Breast epithelium (tissue), 4 donors: ENCODE measurements at regions not wholly inside any gene's neighbourhood (a gene's known extent, or its start where the extent isn't known, plus 50 kb on each side); places are given as distances from the start of the nearest gene placed in this dataset.

ENCODE experiments used
- DNase-seq, 2 donors: peaks; one replicate each; pipeline ENCODE4 v3.0.0-alpha.2; 2019; ENCODE audit warnings: low spot score in 2 of 2
- H3K27ac ChIP-seq, 2 donors: fragments of 200-600 bp; sonication (generic) in 1 of 2; one replicate each; pipeline ENCODE4 v1.5.1; 2016 to 2019; ENCODE audit warnings: mild to moderate bottlenecking in 1 of 2
- H3K27me3 ChIP-seq, 2 donors: fragments of 200-600 bp; sonication (generic) in 1 of 2; one replicate each; pipeline versions ENCODE4 v1.5.1 to v1.6.0; 2017 to 2019; ENCODE audit warnings: control low read depth in 1 of 2, mild to moderate bottlenecking in 1 of 2
- H3K36me3 ChIP-seq: fragments of 200-600 bp; one replicate; pipeline ENCODE4 v1.5.1; 2019
- H3K4me1 ChIP-seq, 2 donors: fragments of 200-600 bp; sonication (generic); one replicate each; pipeline ENCODE4 v1.5.1; 2016 to 2019; ENCODE audit warnings: control low read depth in 1 of 2
- H3K4me3 ChIP-seq, 3 donors: fragments of 200-600 bp; sonication (generic); 1 replicate in 2 of 3; 2 replicates in 1 of 3; pipeline ENCODE4 v1.5.1; 2016 to 2019; ENCODE audit warnings: mild to moderate bottlenecking in 3 of 3, moderate library complexity in 2 of 3
- H3K9me3 ChIP-seq, 2 donors: fragments of 200-600 bp; sonication (generic) in 1 of 2; one replicate each; pipeline ENCODE4 v1.5.1; 2016 to 2019; ENCODE audit warnings: control low read depth in 1 of 2
- POLR2A ChIP-seq: fragments of 450-650 bp; IDR thresholded peaks from one replicate; pipeline ENCODE4 v1.6.1; 2016; ENCODE audit warnings: antibody characterized with exemption, mild to moderate bottlenecking, moderate library complexity
- POLR2AphosphoS5 ChIP-seq, 3 donors: sonication (generic); formaldehyde crosslinking; IDR thresholded peaks; one replicate each; pipeline ENCODE4 v1.6.1; 2017; ENCODE audit warnings: antibody characterized with exemption in 3 of 3
- intact Hi-C: fragments of 100-400 bp; cut with DNase I; formaldehyde crosslinking; loops from one replicate; pipeline ENCODE4 v1.15.1; 2023; ENCODE audit warnings: low total_unique reads
- TF ChIP-seq, protein P1 (sequence below), 3 donors: fragments of 450-650 bp; IDR thresholded peaks; one replicate each; pipeline ENCODE4 v1.5.1; 2016 to 2017; ENCODE audit warnings: antibody characterized with exemption in 3 of 3, mild to moderate bottlenecking in 3 of 3, moderate library complexity in 3 of 3

DNA sequence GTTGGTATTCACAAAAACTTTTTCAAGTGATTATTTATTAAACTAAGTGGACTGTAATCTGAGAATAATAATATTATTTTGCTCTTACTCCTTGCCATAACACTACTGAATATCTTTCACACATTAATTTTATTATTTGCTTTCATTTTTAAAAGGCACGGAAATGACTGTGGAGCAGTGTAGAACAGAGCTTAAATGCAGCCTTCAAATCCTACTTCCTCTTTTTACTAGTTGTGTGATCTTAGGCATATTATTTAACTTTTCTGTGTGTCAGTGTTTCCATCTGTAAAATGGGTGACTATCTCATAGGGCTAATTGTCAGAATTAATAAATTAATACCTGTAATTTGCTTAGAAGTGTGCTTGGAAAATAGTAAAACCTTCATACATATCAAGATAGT lies 55.5 kb upstream of the SLC8A1 start:
- Histone ChIP-seq H3K36me3 (no peaks in the 10 kb centered on the region), H3K27ac (no peak overlapping the region), H3K4me3 (no peak overlapping the region), H3K9me3 (no peaks in the 10 kb centered on the region), H3K4me1 (no peaks in the 10 kb centered on the region), H3K27me3 (no peaks in the 10 kb centered on the region)
- DNase-seq: no peak
- intact Hi-C loops: loop anchor here (5.0 kb wide), 1 partner anchor 175 kb away; no protein-coding TSS in a partner anchor
- TF ChIP-seq, protein P1, sequence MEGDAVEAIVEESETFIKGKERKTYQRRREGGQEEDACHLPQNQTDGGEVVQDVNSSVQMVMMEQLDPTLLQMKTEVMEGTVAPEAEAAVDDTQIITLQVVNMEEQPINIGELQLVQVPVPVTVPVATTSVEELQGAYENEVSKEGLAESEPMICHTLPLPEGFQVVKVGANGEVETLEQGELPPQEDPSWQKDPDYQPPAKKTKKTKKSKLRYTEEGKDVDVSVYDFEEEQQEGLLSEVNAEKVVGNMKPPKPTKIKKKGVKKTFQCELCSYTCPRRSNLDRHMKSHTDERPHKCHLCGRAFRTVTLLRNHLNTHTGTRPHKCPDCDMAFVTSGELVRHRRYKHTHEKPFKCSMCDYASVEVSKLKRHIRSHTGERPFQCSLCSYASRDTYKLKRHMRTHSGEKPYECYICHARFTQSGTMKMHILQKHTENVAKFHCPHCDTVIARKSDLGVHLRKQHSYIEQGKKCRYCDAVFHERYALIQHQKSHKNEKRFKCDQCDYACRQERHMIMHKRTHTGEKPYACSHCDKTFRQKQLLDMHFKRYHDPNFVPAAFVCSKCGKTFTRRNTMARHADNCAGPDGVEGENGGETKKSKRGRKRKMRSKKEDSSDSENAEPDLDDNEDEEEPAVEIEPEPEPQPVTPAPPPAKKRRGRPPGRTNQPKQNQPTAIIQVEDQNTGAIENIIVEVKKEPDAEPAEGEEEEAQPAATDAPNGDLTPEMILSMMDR (IDR thresholded peaks at IDR 0.05): no peak
- TF ChIP-seq POLR2AphosphoS5 (IDR thresholded peaks at IDR 0.05) (no peak), POLR2A (no peak)

DNA sequence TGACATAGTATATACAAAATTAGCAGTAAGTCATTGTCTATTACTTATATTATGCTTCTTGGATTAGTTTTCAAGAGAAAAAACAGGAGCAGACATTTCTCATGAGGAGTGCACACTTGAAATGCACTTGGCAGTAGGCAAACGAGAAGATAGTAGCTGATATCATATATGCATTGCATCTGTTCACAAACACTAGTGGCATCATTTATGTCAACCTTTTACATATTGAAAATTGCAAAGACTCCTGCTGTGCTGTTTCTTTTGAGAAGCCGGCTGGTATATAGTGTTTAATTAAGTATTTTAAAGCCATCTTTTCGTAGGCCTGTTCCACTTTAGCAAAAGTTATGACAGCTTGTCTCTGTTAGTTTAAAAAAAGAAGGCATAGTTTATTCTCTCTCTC lies 58.4 kb upstream of the SLC8A1 start:
- no peaks in the 10 kb centered on the region for H3K9me3 ChIP-seq
- DNase-seq: no peak
- H3K36me3 ChIP-seq: no peaks in the 10 kb centered on the region
- H3K27me3 ChIP-seq: no peaks in the 10 kb centered on the region
- no peak for TF ChIP-seq POLR2AphosphoS5 (IDR thresholded peaks at IDR 0.05)
- TF ChIP-seq, protein P1 (IDR thresholded peaks at IDR 0.05): no peak
- TF ChIP-seq POLR2A: no peak
- no peaks in the 10 kb centered on the region for H3K4me1 ChIP-seq
- no peak overlapping the region for H3K27ac ChIP-seq
- H3K4me3 ChIP-seq: no peak overlapping the region
- intact Hi-C loops: no loop called here

DNA sequence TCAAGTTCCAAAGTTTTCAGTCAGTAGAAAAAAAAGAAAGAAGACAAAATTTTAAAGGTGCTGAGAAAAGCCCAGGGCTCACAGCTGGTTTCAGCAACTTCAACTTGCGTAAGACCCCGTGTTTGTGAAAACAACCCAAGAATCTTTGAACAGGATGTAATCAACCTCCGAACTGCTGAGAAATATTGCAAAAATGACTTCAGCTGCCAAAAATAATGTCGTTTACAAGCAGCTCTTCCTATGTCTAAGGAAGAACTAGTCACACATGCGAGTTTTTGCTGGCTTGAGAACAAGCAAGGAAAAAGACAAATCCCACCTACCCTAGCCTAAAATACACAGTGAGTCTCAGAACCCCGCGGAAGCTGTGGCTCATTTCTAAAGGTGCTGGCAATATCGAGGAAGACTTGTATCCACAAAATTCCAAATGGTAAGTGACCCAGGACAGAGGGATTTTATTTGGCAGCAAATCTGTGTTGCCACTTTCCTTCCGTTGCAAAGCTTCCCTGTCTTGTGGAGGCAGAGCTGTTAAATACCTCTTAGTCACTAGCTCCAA lies 59.8 kb upstream of the SLC8A1 start:
- DNase-seq: no peak
- H3K9me3 ChIP-seq: no peaks in the 10 kb centered on the region
- H3K4me1 ChIP-seq: no peaks in the 10 kb centered on the region
- H3K27ac ChIP-seq: peak overlapping the region in 1 of 2 donors; percentile 67
- H3K36me3 ChIP-seq: no peaks in the 10 kb centered on the region
- TF ChIP-seq POLR2A (no peak), POLR2AphosphoS5 (IDR thresholded peaks at IDR 0.05) (peak in 1 of 3 donors; percentile 37)
- intact Hi-C loops: no loop called here
- H3K4me3 ChIP-seq: peak overlapping the region; percentile 28 to 53 (median 33)
- H3K27me3 ChIP-seq: no peaks in the 10 kb centered on the region

DNA sequence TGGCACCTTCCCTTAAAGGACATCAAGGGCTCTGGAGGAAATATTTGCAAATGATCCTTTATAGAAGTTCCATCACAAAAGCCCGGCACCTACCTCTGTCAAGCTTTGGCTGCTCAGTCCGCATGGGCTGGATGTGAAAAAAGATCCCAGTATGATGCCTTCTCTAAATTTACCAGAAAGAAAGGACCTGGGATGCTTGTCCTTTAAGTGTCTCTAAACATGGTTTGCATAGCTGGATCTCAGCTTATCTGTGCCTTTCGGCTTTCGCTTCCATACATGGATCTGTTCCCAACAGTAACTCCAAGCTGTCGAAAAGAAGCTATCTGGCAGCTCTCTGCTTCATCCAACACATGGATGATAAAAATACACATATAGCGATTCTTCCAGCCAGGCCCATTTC lies 60.4 kb upstream of the SLC8A1 start:
- no peaks in the 10 kb centered on the region for H3K36me3 ChIP-seq
- no peak for DNase-seq
- H3K27me3 ChIP-seq: no peaks in the 10 kb centered on the region
- intact Hi-C loops: no loop called here
- peak overlapping the region in 1 of 2 donors; percentile 67 for H3K27ac ChIP-seq
- no peaks in the 10 kb centered on the region for H3K9me3 ChIP-seq
- TF ChIP-seq POLR2AphosphoS5 (IDR thresholded peaks at IDR 0.05) (no peak), POLR2A (no peak)
- TF ChIP-seq, protein P1 (IDR thresholded peaks at IDR 0.05): no peak
- H3K4me1 ChIP-seq: no peaks in the 10 kb centered on the region
- H3K4me3 ChIP-seq: peak overlapping the region; percentile 28 to 53 (median 33)

DNA sequence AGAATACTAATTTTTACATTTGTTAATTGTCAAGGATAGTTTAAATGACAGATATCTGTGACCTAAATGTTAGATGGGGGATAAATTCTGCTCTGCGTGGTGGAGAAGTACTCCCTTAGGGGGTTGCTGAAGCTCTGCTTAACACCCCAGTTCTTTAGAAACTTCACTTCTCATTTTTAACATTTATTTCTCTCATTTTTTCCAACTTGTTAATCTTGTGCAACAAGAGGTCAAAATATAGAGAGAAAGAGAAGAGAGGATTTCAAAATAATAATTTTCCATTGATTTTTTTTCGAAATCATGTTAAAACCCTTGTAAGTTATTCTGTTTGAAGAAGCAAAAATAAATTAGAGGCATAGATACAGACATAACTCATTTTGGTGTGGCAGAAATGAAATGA lies 61.3 kb upstream of the SLC8A1 start:
- no peaks in the 10 kb centered on the region for H3K4me1 ChIP-seq
- H3K4me3 ChIP-seq: no peak overlapping the region
- no peaks in the 10 kb centered on the region for H3K9me3 ChIP-seq
- no peak for DNase-seq
- no peak for TF ChIP-seq POLR2A
- no peak for TF ChIP-seq POLR2AphosphoS5 (IDR thresholded peaks at IDR 0.05)
- TF ChIP-seq, protein P1 (IDR thresholded peaks at IDR 0.05): no peak
- no peaks in the 10 kb centered on the region for H3K27me3 ChIP-seq
- no peak overlapping the region for H3K27ac ChIP-seq
- no peaks in the 10 kb centered on the region for H3K36me3 ChIP-seq
- intact Hi-C loops: no loop called here
